ENCODE measurements at regions not wholly inside any gene's neighbourhood (a gene's known extent, or its start where the extent isn't known, plus 50 kb on each side); places are given as distances from the start of the nearest gene placed in this dataset.

- no peak for TF ChIP-seq CTCF (IDR thresholded peaks at IDR 0.05; ENCODE audit: partially characterized antibody, unreplicated experiment)
- DNase-seq, result no peak
- Mint-ChIP-seq H3K36me3 (ENCODE audit: unreplicated experiment) (no peaks in the 10 kb centered on the region), H3K4me3 (ENCODE audit: unreplicated experiment) (no peak overlapping the region), H3K27me3 (ENCODE audit: unreplicated experiment) (no peaks in the 10 kb centered on the region), H3K27ac (ENCODE audit: unreplicated experiment) (no peak overlapping the region), H3K9me3 (ENCODE audit: unreplicated experiment) (no peaks in the 10 kb centered on the region), H3K4me1 (ENCODE audit: low read depth, unreplicated experiment) (peaks cover 3% of the 10 kb centered on the region)
Observed at GRCh38 chr18:43663159-43663558, 385.9 kb upstream of the SYT4 start.

- Mint-ChIP-seq H3K36me3 (ENCODE audit: unreplicated experiment) (no peaks in the 10 kb centered on the region), H3K4me3 (ENCODE audit: unreplicated experiment) (no peak overlapping the region), H3K4me1 (ENCODE audit: low read depth, unreplicated experiment) (peaks cover 3% of the 10 kb centered on the region), H3K27me3 (ENCODE audit: unreplicated experiment) (no peaks in the 10 kb centered on the region), H3K9me3 (ENCODE audit: unreplicated experiment) (no peaks in the 10 kb centered on the region), H3K27ac (ENCODE audit: unreplicated experiment) (no peak overlapping the region)
- TF ChIP-seq CTCF (IDR thresholded peaks at IDR 0.05; ENCODE audit: partially characterized antibody, unreplicated experiment), result no peak
- DNase-seq, result no peak
Observed at GRCh38 chr18:43664487-43665008, 387.3 kb upstream of the SYT4 start.

- TF ChIP-seq CTCF (IDR thresholded peaks at IDR 0.05; ENCODE audit: partially characterized antibody, unreplicated experiment), result no peak
- Mint-ChIP-seq H3K4me1 (ENCODE audit: low read depth, unreplicated experiment) (peaks cover 3% of the 10 kb centered on the region), H3K27ac (ENCODE audit: unreplicated experiment) (no peak overlapping the region), H3K9me3 (ENCODE audit: unreplicated experiment) (no peaks in the 10 kb centered on the region), H3K27me3 (ENCODE audit: unreplicated experiment) (no peaks in the 10 kb centered on the region), H3K36me3 (ENCODE audit: unreplicated experiment) (no peaks in the 10 kb centered on the region), H3K4me3 (ENCODE audit: unreplicated experiment) (no peak overlapping the region)
- DNase-seq, result no peak
Observed at GRCh38 chr18:43665105-43665788, 388.0 kb upstream of the SYT4 start.

GRCh38 chr18:43668866-43669265 is 391.6 kb upstream of the SYT4 start:
- H3K27me3 Mint-ChIP-seq (ENCODE audit: unreplicated experiment), result no peaks in the 10 kb centered on the region
- TF ChIP-seq CTCF (IDR thresholded peaks at IDR 0.05; ENCODE audit: partially characterized antibody, unreplicated experiment), result no peak
- no peaks in the 10 kb centered on the region for H3K4me1 Mint-ChIP-seq (ENCODE audit: low read depth, unreplicated experiment)
- no peaks in the 10 kb centered on the region for H3K9me3 Mint-ChIP-seq (ENCODE audit: unreplicated experiment)
- no peak overlapping the region for H3K27ac Mint-ChIP-seq (ENCODE audit: unreplicated experiment)
- H3K4me3 Mint-ChIP-seq (ENCODE audit: unreplicated experiment), result no peak overlapping the region
- no peaks in the 10 kb centered on the region for H3K36me3 Mint-ChIP-seq (ENCODE audit: unreplicated experiment)
- no peak for DNase-seq

- no peak for DNase-seq
- Mint-ChIP-seq H3K4me1 (ENCODE audit: low read depth, unreplicated experiment) (no peaks in the 10 kb centered on the region), H3K27ac (ENCODE audit: unreplicated experiment) (no peak overlapping the region), H3K27me3 (ENCODE audit: unreplicated experiment) (no peaks in the 10 kb centered on the region), H3K36me3 (ENCODE audit: unreplicated experiment) (no peaks in the 10 kb centered on the region), H3K4me3 (ENCODE audit: unreplicated experiment) (no peak overlapping the region), H3K9me3 (ENCODE audit: unreplicated experiment) (no peaks in the 10 kb centered on the region)
- TF ChIP-seq CTCF (IDR thresholded peaks at IDR 0.05; ENCODE audit: partially characterized antibody, unreplicated experiment), result no peak
Observed at GRCh38 chr18:43671431-43671830, 394.1 kb upstream of the SYT4 start.

Measured in glutamatergic neuron (in vitro differentiated cells).